ENCODE measurements at regions not wholly inside any gene's neighbourhood (a gene's known extent, or its start where the extent isn't known, plus 50 kb on each side); places are given as distances from the start of the nearest gene placed in this dataset.

DNA sequence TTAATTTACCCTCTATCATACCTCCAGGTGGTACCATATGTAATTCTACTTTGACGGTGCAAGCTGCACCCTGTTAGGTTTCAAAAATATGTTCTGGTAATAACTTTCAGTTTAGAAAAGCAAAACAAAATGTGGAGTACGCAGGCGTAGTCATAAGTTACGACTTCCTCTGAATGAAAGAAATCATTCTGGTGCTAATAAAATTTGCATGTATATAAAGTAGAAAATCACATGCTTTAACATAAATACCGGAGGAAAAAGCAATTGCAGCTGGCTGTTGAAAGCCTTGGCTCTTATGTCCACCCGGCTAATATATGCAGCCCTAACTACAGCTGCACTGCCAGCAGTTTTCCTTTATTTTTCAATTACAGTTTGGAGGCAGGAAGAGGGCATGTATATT, 65.2 kb upstream of the TMPRSS15 start:
- TF ChIP-seq, protein P1, sequence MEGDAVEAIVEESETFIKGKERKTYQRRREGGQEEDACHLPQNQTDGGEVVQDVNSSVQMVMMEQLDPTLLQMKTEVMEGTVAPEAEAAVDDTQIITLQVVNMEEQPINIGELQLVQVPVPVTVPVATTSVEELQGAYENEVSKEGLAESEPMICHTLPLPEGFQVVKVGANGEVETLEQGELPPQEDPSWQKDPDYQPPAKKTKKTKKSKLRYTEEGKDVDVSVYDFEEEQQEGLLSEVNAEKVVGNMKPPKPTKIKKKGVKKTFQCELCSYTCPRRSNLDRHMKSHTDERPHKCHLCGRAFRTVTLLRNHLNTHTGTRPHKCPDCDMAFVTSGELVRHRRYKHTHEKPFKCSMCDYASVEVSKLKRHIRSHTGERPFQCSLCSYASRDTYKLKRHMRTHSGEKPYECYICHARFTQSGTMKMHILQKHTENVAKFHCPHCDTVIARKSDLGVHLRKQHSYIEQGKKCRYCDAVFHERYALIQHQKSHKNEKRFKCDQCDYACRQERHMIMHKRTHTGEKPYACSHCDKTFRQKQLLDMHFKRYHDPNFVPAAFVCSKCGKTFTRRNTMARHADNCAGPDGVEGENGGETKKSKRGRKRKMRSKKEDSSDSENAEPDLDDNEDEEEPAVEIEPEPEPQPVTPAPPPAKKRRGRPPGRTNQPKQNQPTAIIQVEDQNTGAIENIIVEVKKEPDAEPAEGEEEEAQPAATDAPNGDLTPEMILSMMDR (conservative IDR thresholded peaks at IDR 0.05; ENCODE audit: low read length): no peak
- TF ChIP-seq EZH2phosphoT487 (IDR thresholded peaks at IDR 0.05; ENCODE audit: borderline replicate concordance, low read depth, low read length): no peak

Measured in OCI-LY7 (cell line).